Stimulated activated CD8-positive, alpha-beta memory T cell treated with anti-CD3 and anti-CD28 coated beads, Interleukin-12 subunit alpha, Interleukin-12 subunit beta, amount 100 ng/mL, for 24 hours (primary cell): ENCODE measurements at regions not wholly inside any gene's neighbourhood (a gene's known extent, or its start where the extent isn't known, plus 50 kb on each side); places are given as distances from the start of the nearest gene placed in this dataset.

Source experiments
- DNase-seq: peaks from one replicate; pipeline ENCODE4 v3.0.0-alpha.2; 2020; ENCODE audit errors: extremely low read depth

- no peak for DNase-seq
Observed at GRCh38 chr20:57927376-57927775, 217.6 kb upstream of the PMEPA1 start.

GRCh38 chr20:57922706-57923105, 212.9 kb upstream of the PMEPA1 start:
- DNase-seq: no peak

GRCh38 chr20:57922083-57922482, 212.3 kb upstream of the PMEPA1 start:
- DNase-seq: no peak

- no peak for DNase-seq
Observed at GRCh38 chr20:57921676-57922075, 211.9 kb upstream of the PMEPA1 start.

- DNase-seq: no peak
Observed at GRCh38 chr20:57920971-57921370, 211.2 kb upstream of the PMEPA1 start.

- no peak for DNase-seq
Observed at GRCh38 chr20:57919049-57919448, 209.2 kb upstream of the PMEPA1 start.

GRCh38 chr20:57918551-57918950, 208.7 kb upstream of the PMEPA1 start:
- no peak for DNase-seq

- no peak for DNase-seq
Observed at GRCh38 chr20:57914205-57914604, 204.4 kb upstream of the PMEPA1 start.

GRCh38 chr20:57913156-57913930, 203.5 kb upstream of the PMEPA1 start:
- DNase-seq: no peak

- DNase-seq: no peak
Observed at GRCh38 chr20:57912227-57912582, 202.4 kb upstream of the PMEPA1 start.

- no peak for DNase-seq
Observed at GRCh38 chr20:57911512-57912226, 201.9 kb upstream of the PMEPA1 start.

- no peak for DNase-seq
Observed at GRCh38 chr20:57910716-57911115, 200.9 kb upstream of the PMEPA1 start.

- no peak for DNase-seq
Observed at GRCh38 chr20:57909763-57910331, 200.0 kb upstream of the PMEPA1 start.

GRCh38 chr20:57908704-57909630, 199.2 kb upstream of the PMEPA1 start:
- no peak for DNase-seq

GRCh38 chr20:57908226-57908625, 198.4 kb upstream of the PMEPA1 start:
- no peak for DNase-seq

- no peak for DNase-seq
Observed at GRCh38 chr20:57907131-57908000, 197.6 kb upstream of the PMEPA1 start.

- DNase-seq: no peak
Observed at GRCh38 chr20:57905448-57905847, 195.6 kb upstream of the PMEPA1 start.

- DNase-seq: no peak
Observed at GRCh38 chr20:57904314-57905105, 194.7 kb upstream of the PMEPA1 start.

- DNase-seq: no peak
Observed at GRCh38 chr20:57902473-57902872, 192.7 kb upstream of the PMEPA1 start.

GRCh38 chr20:57901526-57901925, 191.7 kb upstream of the PMEPA1 start:
- DNase-seq: no peak
